ENCODE measurements at regions not wholly inside any gene's neighbourhood (a gene's known extent, or its start where the extent isn't known, plus 50 kb on each side); places are given as distances from the start of the nearest gene placed in this dataset.

DNA sequence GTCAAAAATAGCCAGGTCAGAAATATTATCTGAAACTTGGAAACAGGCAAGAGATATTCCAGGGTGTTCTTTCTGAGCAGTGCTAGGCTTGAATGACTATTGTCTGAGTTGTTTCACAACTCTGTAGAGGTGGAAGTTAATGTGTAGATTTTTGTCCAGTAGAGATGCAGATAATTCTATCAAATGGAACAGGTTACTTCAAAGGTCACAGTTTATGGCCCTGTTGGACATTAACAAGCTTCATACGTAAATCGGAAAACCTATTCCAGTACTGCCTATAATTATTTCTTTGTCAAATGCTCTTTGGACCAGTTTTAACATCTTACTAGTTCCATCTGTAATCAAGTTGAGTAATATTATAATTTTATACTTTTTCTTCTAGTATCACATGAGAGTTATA, 1639.4 kb upstream of the TENM3 start:
- no peak for TF ChIP-seq EZH2 (IDR thresholded peaks at IDR 0.05; ENCODE audit: insufficient read depth, low read length)
- TF ChIP-seq, protein P1, sequence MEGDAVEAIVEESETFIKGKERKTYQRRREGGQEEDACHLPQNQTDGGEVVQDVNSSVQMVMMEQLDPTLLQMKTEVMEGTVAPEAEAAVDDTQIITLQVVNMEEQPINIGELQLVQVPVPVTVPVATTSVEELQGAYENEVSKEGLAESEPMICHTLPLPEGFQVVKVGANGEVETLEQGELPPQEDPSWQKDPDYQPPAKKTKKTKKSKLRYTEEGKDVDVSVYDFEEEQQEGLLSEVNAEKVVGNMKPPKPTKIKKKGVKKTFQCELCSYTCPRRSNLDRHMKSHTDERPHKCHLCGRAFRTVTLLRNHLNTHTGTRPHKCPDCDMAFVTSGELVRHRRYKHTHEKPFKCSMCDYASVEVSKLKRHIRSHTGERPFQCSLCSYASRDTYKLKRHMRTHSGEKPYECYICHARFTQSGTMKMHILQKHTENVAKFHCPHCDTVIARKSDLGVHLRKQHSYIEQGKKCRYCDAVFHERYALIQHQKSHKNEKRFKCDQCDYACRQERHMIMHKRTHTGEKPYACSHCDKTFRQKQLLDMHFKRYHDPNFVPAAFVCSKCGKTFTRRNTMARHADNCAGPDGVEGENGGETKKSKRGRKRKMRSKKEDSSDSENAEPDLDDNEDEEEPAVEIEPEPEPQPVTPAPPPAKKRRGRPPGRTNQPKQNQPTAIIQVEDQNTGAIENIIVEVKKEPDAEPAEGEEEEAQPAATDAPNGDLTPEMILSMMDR (IDR thresholded peaks at IDR 0.05; ENCODE audit: insufficient read depth, low read depth, low read length), result no peak
- Mint-ChIP-seq H3K27me3 (ENCODE audit: low read depth, unreplicated experiment) (no peaks in the 10 kb centered on the region), H3K4me1 (ENCODE audit: low read depth, unreplicated experiment) (no peaks in the 10 kb centered on the region), H3K4me3 (ENCODE audit: unreplicated experiment) (no peak overlapping the region), H3K27ac (ENCODE audit: unreplicated experiment) (no peak overlapping the region), H3K9me3 (ENCODE audit: unreplicated experiment) (no peaks in the 10 kb centered on the region), H3K36me3 (ENCODE audit: low read depth, unreplicated experiment) (no peaks in the 10 kb centered on the region)
- FAIRE-seq (no peak), DNase-seq (ENCODE audit: low read depth) (no peak)
- Histone ChIP-seq H3K36me3 (ENCODE audit: insufficient read depth, low read length) (no peaks in the 10 kb centered on the region), H3K79me2 (ENCODE audit: insufficient read depth, low read length) (no peaks in the 10 kb centered on the region), H3K4me2 (ENCODE audit: low read length) (no peak overlapping the region), H2AFZ (ENCODE audit: low read depth, low read length) (no peak overlapping the region), H4K20me1 (ENCODE audit: insufficient read depth, low read length) (no peaks in the 10 kb centered on the region), H3K27ac (ENCODE audit: low read depth, low read length) (no peak overlapping the region), H3K27me3 (ENCODE audit: insufficient read depth, low read length) (no peaks in the 10 kb centered on the region), H3K9ac (ENCODE audit: low read length) (no peak overlapping the region), H3K9me3 (ENCODE audit: insufficient read depth, low read depth, low read length) (no peaks in the 10 kb centered on the region), H3K4me3 (ENCODE audit: insufficient read depth, low read depth, low read length) (no peak overlapping the region), H3K4me1 (ENCODE audit: insufficient read depth, low read length) (no peaks in the 10 kb centered on the region)

DNA sequence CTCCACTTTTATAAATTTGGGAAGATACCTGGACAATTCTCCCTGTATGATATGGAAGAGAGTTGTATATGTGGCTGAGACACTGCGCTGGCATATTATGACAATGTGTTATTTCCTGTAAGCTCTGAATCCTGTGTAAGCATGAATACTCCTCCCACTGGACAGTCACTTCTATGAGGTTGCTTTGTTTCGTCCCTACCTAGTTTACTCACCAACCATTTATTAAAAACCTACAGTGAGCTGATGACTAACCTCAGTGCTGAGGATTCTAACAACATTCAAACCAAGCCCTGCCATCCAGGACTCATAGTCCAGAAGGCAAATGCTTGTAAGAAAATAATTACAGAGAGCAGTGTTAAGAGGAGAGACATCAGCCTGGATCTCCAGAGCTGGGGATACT, 1632.9 kb upstream of the TENM3 start:
- no peak overlapping the region for H3K9ac ChIP-seq (ENCODE audit: low read length)
- Mint-ChIP-seq H3K27ac (ENCODE audit: unreplicated experiment) (no peak overlapping the region), H3K4me3 (ENCODE audit: unreplicated experiment) (no peak overlapping the region), H3K27me3 (ENCODE audit: low read depth, unreplicated experiment) (no peaks in the 10 kb centered on the region), H3K36me3 (ENCODE audit: low read depth, unreplicated experiment) (no peaks in the 10 kb centered on the region), H3K4me1 (ENCODE audit: low read depth, unreplicated experiment) (peaks cover 8% of the 10 kb centered on the region), H3K9me3 (ENCODE audit: unreplicated experiment) (no peaks in the 10 kb centered on the region)
- H3K4me3 ChIP-seq (ENCODE audit: insufficient read depth, low read depth, low read length), result no peak overlapping the region
- H3K36me3 ChIP-seq (ENCODE audit: insufficient read depth, low read length), result no peaks in the 10 kb centered on the region
- peak overlapping the region; percentile 55 for H3K4me2 ChIP-seq (ENCODE audit: low read length)
- no peak overlapping the region for H2AFZ ChIP-seq (ENCODE audit: low read depth, low read length)
- no peaks in the 10 kb centered on the region for H3K79me2 ChIP-seq (ENCODE audit: insufficient read depth, low read length)
- no peaks in the 10 kb centered on the region for H3K27me3 ChIP-seq (ENCODE audit: insufficient read depth, low read length)
- no peaks in the 10 kb centered on the region for H3K4me1 ChIP-seq (ENCODE audit: insufficient read depth, low read length)
- H3K9me3 ChIP-seq (ENCODE audit: insufficient read depth, low read depth, low read length), result no peaks in the 10 kb centered on the region
- FAIRE-seq (no peak), DNase-seq (ENCODE audit: low read depth) (peak; percentile 51)
- no peak for TF ChIP-seq EZH2 (IDR thresholded peaks at IDR 0.05; ENCODE audit: insufficient read depth, low read length)
- TF ChIP-seq, protein P1 (IDR thresholded peaks at IDR 0.05; ENCODE audit: insufficient read depth, low read depth, low read length), result no peak
- H4K20me1 ChIP-seq (ENCODE audit: insufficient read depth, low read length), result no peaks in the 10 kb centered on the region
- no peak overlapping the region for H3K27ac ChIP-seq (ENCODE audit: low read depth, low read length)

DNA sequence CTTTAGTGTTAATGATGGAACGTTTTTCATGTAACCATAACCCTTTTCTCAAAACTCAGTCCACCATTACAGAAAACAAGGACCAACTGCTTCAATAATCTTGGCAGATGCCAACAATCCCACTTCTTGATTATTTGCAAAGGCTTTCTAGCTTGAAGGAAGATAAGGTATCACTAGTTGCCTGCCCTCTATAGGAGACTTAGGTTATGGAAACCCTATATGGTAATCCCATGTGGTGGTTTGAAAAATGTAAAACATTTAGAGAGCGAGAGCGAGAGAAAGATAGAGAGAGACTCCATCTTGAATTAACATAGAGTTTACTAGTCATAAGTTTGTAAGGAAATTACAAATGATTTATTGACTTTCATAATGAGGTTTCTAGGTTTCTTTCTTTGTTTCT, 1627.5 kb upstream of the TENM3 start:
- no peak overlapping the region for H3K4me3 Mint-ChIP-seq (ENCODE audit: unreplicated experiment)
- Histone ChIP-seq H2AFZ (ENCODE audit: low read depth, low read length) (no peak overlapping the region), H3K27me3 (ENCODE audit: insufficient read depth, low read length) (no peaks in the 10 kb centered on the region), H3K9me3 (ENCODE audit: insufficient read depth, low read depth, low read length) (no peaks in the 10 kb centered on the region), H3K4me2 (ENCODE audit: low read length) (no peak overlapping the region), H4K20me1 (ENCODE audit: insufficient read depth, low read length) (no peaks in the 10 kb centered on the region), H3K27ac (ENCODE audit: low read depth, low read length) (no peak overlapping the region), H3K36me3 (ENCODE audit: insufficient read depth, low read length) (no peaks in the 10 kb centered on the region), H3K9ac (ENCODE audit: low read length) (no peak overlapping the region), H3K4me3 (ENCODE audit: insufficient read depth, low read depth, low read length) (no peak overlapping the region), H3K79me2 (ENCODE audit: insufficient read depth, low read length) (no peaks in the 10 kb centered on the region), H3K4me1 (ENCODE audit: insufficient read depth, low read length) (no peaks in the 10 kb centered on the region)
- DNase-seq (ENCODE audit: low read depth), result no peak
- no peak overlapping the region for H3K27ac Mint-ChIP-seq (ENCODE audit: unreplicated experiment)
- H3K36me3 Mint-ChIP-seq (ENCODE audit: low read depth, unreplicated experiment), result no peaks in the 10 kb centered on the region
- H3K9me3 Mint-ChIP-seq (ENCODE audit: unreplicated experiment), result no peaks in the 10 kb centered on the region
- TF ChIP-seq, protein P1 (IDR thresholded peaks at IDR 0.05; ENCODE audit: insufficient read depth, low read depth, low read length), result no peak
- no peak for TF ChIP-seq EZH2 (IDR thresholded peaks at IDR 0.05; ENCODE audit: insufficient read depth, low read length)
- H3K27me3 Mint-ChIP-seq (ENCODE audit: low read depth, unreplicated experiment), result no peaks in the 10 kb centered on the region
- no peak for FAIRE-seq
- H3K4me1 Mint-ChIP-seq (ENCODE audit: low read depth, unreplicated experiment), result peaks cover 10% of the 10 kb centered on the region
